Endothelial cell of umbilical vein (primary cell): ENCODE measurements at regions not wholly inside any gene's neighbourhood (a gene's known extent, or its start where the extent isn't known, plus 50 kb on each side); places are given as distances from the start of the nearest gene placed in this dataset.

Experiments
- BruUV-seq: library from RNA; stranded (reverse); fragments of 400-500 nt; replicated peaks from 2 replicates; lab custom pipeline; 2021; lab: Mats Ljungman, UMichigan
- CTCF ChIA-PET: fragments of 300-600, 350-600 bp; sonication (Branson Sonifier 250); formaldehyde crosslinking; loops from one replicate; lab custom pipeline; 2021; ENCODE audit warnings: antibody characterized with exemption, inconsistent platforms; lab: Charles Lee
- POLR2A ChIA-PET: fragments of 300-600, 350-600 bp; sonication (Branson Sonifier 250); formaldehyde crosslinking; loops from one replicate; lab custom pipeline; 2021; ENCODE audit warnings: antibody characterized with exemption, inconsistent platforms; lab: Charles Lee
- DNase-seq: peaks from one replicate; pipeline ENCODE4 v3.0.0-alpha.2; 2011; ENCODE audit warnings: low read depth, low spot score
- FAIRE-seq: peaks from 2 replicates; lab custom pipeline; 2011; peaks lifted over from hg19 to GRCh38; lab: Jason Lieb, UNC
- H2AFZ ChIP-seq: 2 replicates; pipeline ENCODE4 v1.6.0; 2012; ENCODE audit warnings: low read depth, low read length, control low read depth, inconsistent platforms
- H3K27ac ChIP-seq: 2 replicates; pipeline ENCODE4 v1.5.1; 2011; ENCODE audit warnings: low read depth, mild to moderate bottlenecking, control low read depth, low read length, moderate library complexity; ENCODE audit not compliant: insufficient read depth
- H3K27me3 ChIP-seq, 2 experiments: 2 replicates each; pipeline versions ENCODE4 v1.6.0 to v1.6.1; 2011; ENCODE audit warnings: low read length in 2 of 2, mixed read lengths in 1 of 2; ENCODE audit not compliant: control insufficient read depth in 2 of 2, insufficient read depth in 2 of 2
- H3K36me3 ChIP-seq, 2 experiments: 2 replicates in 1 of 2; 3 replicates in 1 of 2; pipeline ENCODE4 v1.5.1; 2011; ENCODE audit warnings: low read length in 2 of 2, mild to moderate bottlenecking in 1 of 2, moderate library complexity in 1 of 2; ENCODE audit not compliant: control insufficient read depth in 2 of 2, insufficient read depth in 2 of 2; ENCODE audit errors: extremely low read depth in 1 of 2
- H3K4me1 ChIP-seq: 3 replicates; pipeline ENCODE4 v1.5.1; 2011; ENCODE audit warnings: mild to moderate bottlenecking, low read length; ENCODE audit not compliant: control insufficient read depth, insufficient read depth; ENCODE audit errors: extremely low read depth
- H3K4me2 ChIP-seq: 2 replicates; pipeline ENCODE4 v1.6.1; 2011; ENCODE audit warnings: low read length, control low read depth, mixed read lengths; ENCODE audit not compliant: insufficient read depth
- H3K4me3 ChIP-seq, 3 experiments: fragments of 200-600 bp in 1 of 3; sonication (generic), shearing (Covaris generic) in 1 of 3; replicated peaks in 1 of 3; 2 replicates each; pipeline ENCODE4 v1.5.1; 2011 to 2016; ENCODE audit warnings: control low read depth in 3 of 3, low read length in 3 of 3, mild to moderate bottlenecking in 2 of 3, inconsistent platforms in 1 of 3, low read depth in 1 of 3, moderate library complexity in 1 of 3; ENCODE audit not compliant: insufficient read depth in 1 of 3
- H3K79me2 ChIP-seq: 2 replicates; pipeline ENCODE4 v1.6.0; 2012; ENCODE audit warnings: low read length, inconsistent platforms; ENCODE audit not compliant: control insufficient read depth, insufficient read depth
- H3K9ac ChIP-seq: replicated peaks from 2 replicates; pipeline ENCODE3; 2011; ENCODE audit warnings: low read length, control low read depth; ENCODE audit not compliant: insufficient read depth; ENCODE audit errors: extremely low read depth
- H3K9me1 ChIP-seq: replicated peaks from 3 replicates; pipeline ENCODE4 v1.6.0; 2011; ENCODE audit warnings: mild to moderate bottlenecking, low read length; ENCODE audit not compliant: control insufficient read depth, insufficient read depth; ENCODE audit errors: extremely low read depth
- H3K9me3 ChIP-seq: replicated peaks from 2 replicates; pipeline ENCODE4 v1.5.1; 2012; ENCODE audit warnings: low read length, inconsistent platforms; ENCODE audit not compliant: control insufficient read depth, insufficient read depth
- H4K20me1 ChIP-seq: replicated peaks from 2 replicates; pipeline ENCODE3; 2011; ENCODE audit warnings: mild to moderate bottlenecking, low read length; ENCODE audit not compliant: control insufficient read depth, insufficient read depth; ENCODE audit errors: extremely low read depth
- EZH2 ChIP-seq: IDR thresholded peaks from 2 replicates; pipeline ENCODE4 v1.6.1; 2012; ENCODE audit warnings: borderline replicate concordance, low read depth, mild to moderate bottlenecking, moderate library complexity, low read length, inconsistent platforms; ENCODE audit not compliant: severe bottlenecking
- FOS ChIP-seq: IDR thresholded peaks from 2 replicates; pipeline ENCODE4 v1.6.1; 2011; ENCODE audit warnings: mild to moderate bottlenecking, low read length, moderate library complexity, borderline replicate concordance; ENCODE audit not compliant: insufficient read depth
- GATA2 ChIP-seq: IDR thresholded peaks from 2 replicates; pipeline ENCODE4 v1.7.0; 2011; ENCODE audit warnings: low read depth, mild to moderate bottlenecking, moderate library complexity, mixed read lengths, low read length; ENCODE audit not compliant: insufficient read length, insufficient read depth
- JUN ChIP-seq: IDR thresholded peaks from 2 replicates; pipeline ENCODE4 v1.6.1; 2011; ENCODE audit warnings: borderline replicate concordance, low read depth; ENCODE audit not compliant: insufficient read length, insufficient read depth
- MYC ChIP-seq: IDR thresholded peaks from one replicate; pipeline ENCODE4 v1.6.1; 2011; ENCODE audit warnings: mild to moderate bottlenecking, low read depth, low read length
- POLR2AphosphoS5 ChIP-seq: IDR thresholded peaks from 2 replicates; pipeline ENCODE4 v1.6.1; 2012; ENCODE audit warnings: low read depth, mild to moderate bottlenecking, control low read depth, low read length, moderate library complexity; ENCODE audit not compliant: insufficient read depth
- dilution Hi-C: fragments of 300-500 bp; cut with MboI; formaldehyde crosslinking; loops from one replicate; pipeline ENCODE4 v1.15.0; 2019; ENCODE audit warnings: low sequenced_read_pairs; ENCODE audit not compliant: extremely low pct_ligation_motif_present
- intact Hi-C: fragments of 100-400 bp; cut with micrococcal nuclease; formaldehyde crosslinking; loops from one replicate; pipeline ENCODE4 v1.10.0; 2022
- TF ChIP-seq, protein P1 (sequence below): IDR thresholded peaks from 2 replicates; pipeline ENCODE4 v1.6.1; 2011; ENCODE audit not compliant: insufficient read depth, insufficient read length
- TF ChIP-seq, protein P2 (sequence below), 2 donors: IDR thresholded peaks; 1 replicate in 1 of 2; 2 replicates in 1 of 2; pipeline ENCODE4 v1.5.1; 2011; ENCODE audit warnings: low read length in 2 of 2, mild to moderate bottlenecking in 2 of 2, moderate library complexity in 2 of 2, control low read depth in 1 of 2, inconsistent platforms in 1 of 2, low read depth in 1 of 2; ENCODE audit not compliant: insufficient read depth in 1 of 2; ENCODE audit errors: extremely low read depth in 1 of 2

DNA sequence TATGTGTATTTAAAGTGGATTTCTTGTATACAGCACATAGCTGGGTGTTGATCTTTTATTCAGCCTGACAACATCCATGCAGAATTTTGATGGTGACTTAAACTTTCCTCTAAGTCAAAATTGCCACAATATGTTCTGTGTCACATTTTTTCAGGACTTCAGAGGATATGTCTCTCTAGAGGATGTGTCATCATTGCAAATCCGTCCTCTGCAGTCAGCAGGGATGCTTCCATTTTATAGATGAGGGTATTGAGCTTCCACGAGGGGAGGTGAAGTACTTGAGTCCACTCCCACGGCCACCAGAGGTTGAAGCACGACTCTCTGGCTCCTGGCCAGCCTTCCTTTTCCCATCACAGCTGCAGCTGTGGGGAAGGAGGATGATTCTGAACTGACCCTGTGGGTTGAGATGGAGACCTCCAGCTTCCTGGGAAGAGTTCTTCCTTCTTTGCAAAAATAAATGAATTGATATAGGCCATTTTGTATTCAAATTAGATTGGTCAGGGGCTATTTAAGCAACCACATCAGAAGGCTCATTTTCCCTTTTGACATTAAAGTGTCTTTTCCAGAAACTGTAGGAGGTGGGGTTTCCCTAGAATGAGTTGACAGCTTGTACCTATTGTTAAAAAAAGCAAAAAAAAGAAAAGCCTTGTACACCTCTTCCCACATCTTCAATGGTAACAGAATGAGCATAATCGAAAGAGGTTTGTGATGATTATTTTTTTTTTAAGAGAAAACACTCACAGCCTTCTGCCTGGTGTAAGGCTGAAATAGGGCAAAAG lies 55.2 kb upstream of the MYEOV start:
- dilution Hi-C loops = no loop called here

DNA sequence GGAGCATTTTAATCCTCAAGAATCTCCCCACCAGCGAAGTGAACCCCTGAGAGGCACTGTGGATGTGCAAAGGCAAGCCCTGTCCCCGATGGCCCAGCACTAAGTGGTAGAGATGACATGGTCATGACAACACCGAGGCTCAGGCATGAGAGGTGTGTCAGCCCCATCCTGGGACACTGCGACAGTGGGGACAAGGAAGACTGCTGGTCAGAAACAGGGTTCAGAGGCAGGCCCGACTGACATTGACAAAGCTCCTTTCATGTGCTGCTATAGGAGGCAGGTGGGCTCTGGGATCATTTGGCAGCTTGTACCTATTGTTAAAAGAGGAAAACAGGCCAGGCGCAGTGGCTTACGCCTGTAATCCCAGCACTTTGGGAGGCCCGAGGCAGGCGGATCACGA lies 54.3 kb upstream of the MYEOV start:
- Histone ChIP-seq H3K9me3 (no peaks in the 10 kb centered on the region), H3K9ac (no peak overlapping the region), H3K27ac (no peak overlapping the region), H3K4me1 (no peaks in the 10 kb centered on the region), H3K4me2 (no peak overlapping the region), H3K27me3 (peaks cover 9 to 18% of the 10 kb centered on the region in 2 experiments), H3K4me3 (no peak overlapping the region), H3K9me1 (no peaks in the 10 kb centered on the region), H4K20me1 (no peaks in the 10 kb centered on the region), H2AFZ (no peak overlapping the region), H3K36me3 (no peaks in the 10 kb centered on the region), H3K79me2 (no peaks in the 10 kb centered on the region)
- intact Hi-C loops (no loop called here), dilution Hi-C loops (no loop called here)
- ChIA-PET CTCF (interaction anchor here (1.6 to 2.0 kb wide), 2 partner anchors 108 kb away, joined by 11 to 13 read pairs; no protein-coding TSS in a partner anchor), POLR2A (no interaction called here)
- no peak for FAIRE-seq
- no peak for DNase-seq
- no TSS peak for BruUV-seq
- no peak for TF ChIP-seq JUN
- TF ChIP-seq, protein P1, sequence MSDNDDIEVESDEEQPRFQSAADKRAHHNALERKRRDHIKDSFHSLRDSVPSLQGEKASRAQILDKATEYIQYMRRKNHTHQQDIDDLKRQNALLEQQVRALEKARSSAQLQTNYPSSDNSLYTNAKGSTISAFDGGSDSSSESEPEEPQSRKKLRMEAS = no peak
- no peak for TF ChIP-seq GATA2
- TF ChIP-seq FOS = no peak
- no peak for TF ChIP-seq EZH2
- TF ChIP-seq POLR2AphosphoS5 = no peak

More for the DNA sequence above, 55.2 kb upstream of the MYEOV start:
- H3K27me3 ChIP-seq = peaks cover 9 to 18% of the 10 kb centered on the region in 2 experiments
- FAIRE-seq (no peak), DNase-seq (no peak)
- no peak overlapping the region for H3K4me3 ChIP-seq
- H4K20me1 ChIP-seq = no peaks in the 10 kb centered on the region
- ChIA-PET CTCF (interaction anchor here (1.6 kb wide), 1 partner anchor 107 kb away, joined by 11 read pairs; no protein-coding TSS in a partner anchor), POLR2A (interaction anchor here (0.7 kb wide), 1 partner anchor 33 kb away, joined by 3 read pairs; no protein-coding TSS in a partner anchor)
- H3K9me3 ChIP-seq = no peaks in the 10 kb centered on the region
- no TSS peak for BruUV-seq
- TF ChIP-seq MYC = no peak
- no peak for TF ChIP-seq EZH2
- TF ChIP-seq, protein P2, sequence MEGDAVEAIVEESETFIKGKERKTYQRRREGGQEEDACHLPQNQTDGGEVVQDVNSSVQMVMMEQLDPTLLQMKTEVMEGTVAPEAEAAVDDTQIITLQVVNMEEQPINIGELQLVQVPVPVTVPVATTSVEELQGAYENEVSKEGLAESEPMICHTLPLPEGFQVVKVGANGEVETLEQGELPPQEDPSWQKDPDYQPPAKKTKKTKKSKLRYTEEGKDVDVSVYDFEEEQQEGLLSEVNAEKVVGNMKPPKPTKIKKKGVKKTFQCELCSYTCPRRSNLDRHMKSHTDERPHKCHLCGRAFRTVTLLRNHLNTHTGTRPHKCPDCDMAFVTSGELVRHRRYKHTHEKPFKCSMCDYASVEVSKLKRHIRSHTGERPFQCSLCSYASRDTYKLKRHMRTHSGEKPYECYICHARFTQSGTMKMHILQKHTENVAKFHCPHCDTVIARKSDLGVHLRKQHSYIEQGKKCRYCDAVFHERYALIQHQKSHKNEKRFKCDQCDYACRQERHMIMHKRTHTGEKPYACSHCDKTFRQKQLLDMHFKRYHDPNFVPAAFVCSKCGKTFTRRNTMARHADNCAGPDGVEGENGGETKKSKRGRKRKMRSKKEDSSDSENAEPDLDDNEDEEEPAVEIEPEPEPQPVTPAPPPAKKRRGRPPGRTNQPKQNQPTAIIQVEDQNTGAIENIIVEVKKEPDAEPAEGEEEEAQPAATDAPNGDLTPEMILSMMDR (IDR thresholded peaks at IDR 0.05; ENCODE audit: extremely low read depth in 1 of 2, insufficient read depth in 1 of 2, low read depth in 1 of 2, low read length in 2 of 2) = no peak
- H3K9ac ChIP-seq = no peak overlapping the region
- H3K27ac ChIP-seq = no peak overlapping the region
- H3K4me1 ChIP-seq = no peaks in the 10 kb centered on the region
- no peaks in the 10 kb centered on the region for H3K9me1 ChIP-seq
- intact Hi-C loops = no loop called here
- no peak overlapping the region for H3K4me2 ChIP-seq
- no peaks in the 10 kb centered on the region for H3K36me3 ChIP-seq
- H3K79me2 ChIP-seq = no peaks in the 10 kb centered on the region
- H2AFZ ChIP-seq = no peak overlapping the region
